ENCODE measurements at regions not wholly inside any gene's neighbourhood (a gene's known extent, or its start where the extent isn't known, plus 50 kb on each side); places are given as distances from the start of the nearest gene placed in this dataset.

GRCh38 chr2:38223256-38223655 lies 147.3 kb upstream of the CYP1B1 start:
- Histone ChIP-seq H3K9me3 (peaks cover 8% of the 10 kb centered on the region), H3K9ac (no peak overlapping the region), H3K36me3 (no peaks in the 10 kb centered on the region), H3K27ac (no peak overlapping the region), H3K4me1 (peaks cover 10% of the 10 kb centered on the region), H3K4me3 (no peak overlapping the region), H3K4me2 (no peak overlapping the region), H4K20me1 (no peaks in the 10 kb centered on the region), H3K27me3 (no peaks in the 10 kb centered on the region)
- TF ChIP-seq Cebpa-rat (IDR thresholded peaks at IDR 0.05) = no peak

DNA sequence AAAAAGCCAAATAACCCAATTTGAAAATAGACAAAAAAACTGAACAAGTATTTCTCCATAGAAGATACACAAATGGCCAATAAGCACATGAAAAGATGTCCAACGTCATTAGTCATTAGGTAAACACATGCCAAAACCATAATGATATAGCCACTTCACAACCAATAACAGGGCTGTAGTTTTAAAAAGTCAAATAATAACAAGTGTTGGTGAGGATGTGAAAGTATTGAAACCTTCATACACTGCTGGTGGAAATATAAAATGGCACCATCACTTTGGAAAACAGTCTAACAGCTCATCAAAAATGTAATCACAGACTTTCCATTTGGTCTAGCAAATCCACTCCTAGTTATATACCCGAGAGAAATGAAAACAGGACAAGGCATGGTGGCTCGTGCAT lies 144.2 kb upstream of the CYP1B1 start:
- Histone ChIP-seq H3K36me3 (no peaks in the 10 kb centered on the region), H3K27ac (no peak overlapping the region), H3K4me1 (peaks cover 13% of the 10 kb centered on the region), H3K27me3 (no peaks in the 10 kb centered on the region), H3K4me3 (no peak overlapping the region), H3K9ac (no peak overlapping the region), H4K20me1 (no peaks in the 10 kb centered on the region), H3K4me2 (no peak overlapping the region), H3K9me3 (peaks cover 8% of the 10 kb centered on the region)
- TF ChIP-seq Cebpa-rat (IDR thresholded peaks at IDR 0.05) = no peak

DNA sequence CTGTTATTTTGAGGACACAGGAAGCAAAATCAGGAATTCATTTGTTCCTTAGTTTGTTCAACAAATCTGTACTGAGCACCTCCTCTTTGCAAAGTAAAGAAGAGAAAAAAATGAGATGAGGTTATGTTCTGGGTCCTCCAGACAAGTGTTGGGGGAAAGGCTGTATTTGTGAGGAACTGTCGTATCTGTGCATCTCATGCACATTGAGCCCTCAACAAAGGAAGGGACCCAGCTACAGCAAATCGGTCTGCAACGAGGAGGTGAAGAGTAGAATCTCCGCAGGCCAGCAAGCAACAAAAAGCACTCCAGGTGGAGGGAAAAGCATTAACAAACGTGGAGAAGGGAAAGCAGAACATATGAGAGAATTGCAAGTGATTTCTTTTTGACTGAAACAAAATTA lies 143.0 kb upstream of the CYP1B1 start:
- Histone ChIP-seq H3K27ac (no peak overlapping the region), H3K27me3 (no peaks in the 10 kb centered on the region), H3K9ac (no peak overlapping the region; the same call in 1 of the 2 replicates), H4K20me1 (no peaks in the 10 kb centered on the region), H3K4me3 (no peak overlapping the region), H3K4me2 (peak overlapping the region; percentile 39), H3K4me1 (peaks cover 17% of the 10 kb centered on the region), H3K36me3 (no peaks in the 10 kb centered on the region), H3K9me3 (peaks cover 8% of the 10 kb centered on the region)
- TF ChIP-seq Cebpa-rat (IDR thresholded peaks at IDR 0.05) = no peak

- Histone ChIP-seq H3K9me3 (peaks cover 8% of the 10 kb centered on the region), H3K9ac (peak overlapping the region; percentile 15; the same call in 1 of the 2 replicates), H3K27me3 (no peaks in the 10 kb centered on the region), H4K20me1 (no peaks in the 10 kb centered on the region), H3K36me3 (no peaks in the 10 kb centered on the region), H3K27ac (no peak overlapping the region), H3K4me2 (peak overlapping the region; percentile 39), H3K4me1 (peaks cover 21% of the 10 kb centered on the region), H3K4me3 (no peak overlapping the region)
- TF ChIP-seq Cebpa-rat (IDR thresholded peaks at IDR 0.05) = no peak
These were observed 142.6 kb upstream of the CYP1B1 start for GRCh38 chr2:38218591-38218991.

DNA sequence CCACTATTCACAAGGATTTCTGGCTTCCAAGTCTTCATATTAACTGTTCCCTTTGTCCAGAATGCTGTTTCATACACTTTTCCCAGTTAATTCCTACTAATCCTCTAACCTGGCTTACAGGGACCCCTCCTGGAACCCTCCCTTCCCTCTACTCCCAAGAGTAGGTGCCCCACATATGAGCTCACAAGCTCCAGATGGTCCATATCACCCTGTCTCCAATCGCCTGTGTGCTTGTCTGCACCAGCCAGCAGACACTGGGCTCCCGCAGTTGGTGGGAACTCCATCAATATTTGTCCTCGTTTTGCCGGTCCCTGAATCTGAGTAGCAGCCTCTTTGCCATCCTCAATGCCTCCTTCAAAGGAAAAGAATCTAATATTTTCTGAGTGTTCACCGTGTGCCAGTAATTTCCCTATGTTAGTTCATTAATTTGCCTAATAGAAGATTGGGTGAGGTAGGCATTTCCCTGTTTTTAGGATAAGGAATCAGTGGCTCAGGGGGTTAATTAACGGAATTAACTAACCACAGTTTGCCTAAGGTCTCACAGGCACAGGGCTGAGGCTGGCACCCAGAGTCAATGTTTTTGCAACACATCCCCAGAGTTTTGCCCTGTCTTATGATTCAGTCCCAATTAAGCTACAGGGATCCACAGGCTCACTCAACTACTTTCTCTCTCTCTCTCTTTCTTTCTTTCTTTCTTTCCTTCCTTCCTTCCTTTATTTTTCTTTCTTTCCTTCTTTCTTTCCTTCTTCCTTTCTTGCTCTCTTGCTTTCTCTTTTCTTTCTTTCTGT lies 141.6 kb upstream of the CYP1B1 start:
- Histone ChIP-seq H3K36me3 (no peaks in the 10 kb centered on the region), H3K4me3 (no peak overlapping the region), H3K4me2 (peak overlapping the region; percentile 39; the same call in 1 of the 2 replicates), H3K27me3 (no peaks in the 10 kb centered on the region), H4K20me1 (no peaks in the 10 kb centered on the region), H3K27ac (no peak overlapping the region), H3K9ac (no peak overlapping the region), H3K4me1 (peaks cover 23% of the 10 kb centered on the region), H3K9me3 (peaks cover 8% of the 10 kb centered on the region)
- no peak for TF ChIP-seq Cebpa-rat (IDR thresholded peaks at IDR 0.05)

- Histone ChIP-seq H3K4me2 (no peak overlapping the region), H3K4me1 (peaks cover 23% of the 10 kb centered on the region), H3K9me3 (peaks cover 8% of the 10 kb centered on the region), H3K4me3 (no peak overlapping the region), H3K9ac (no peak overlapping the region), H4K20me1 (no peaks in the 10 kb centered on the region), H3K27ac (no peak overlapping the region), H3K36me3 (no peaks in the 10 kb centered on the region), H3K27me3 (no peaks in the 10 kb centered on the region)
- TF ChIP-seq Cebpa-rat (IDR thresholded peaks at IDR 0.05) = no peak
These were observed 140.9 kb upstream of the CYP1B1 start for GRCh38 chr2:38216886-38217285.

DNA sequence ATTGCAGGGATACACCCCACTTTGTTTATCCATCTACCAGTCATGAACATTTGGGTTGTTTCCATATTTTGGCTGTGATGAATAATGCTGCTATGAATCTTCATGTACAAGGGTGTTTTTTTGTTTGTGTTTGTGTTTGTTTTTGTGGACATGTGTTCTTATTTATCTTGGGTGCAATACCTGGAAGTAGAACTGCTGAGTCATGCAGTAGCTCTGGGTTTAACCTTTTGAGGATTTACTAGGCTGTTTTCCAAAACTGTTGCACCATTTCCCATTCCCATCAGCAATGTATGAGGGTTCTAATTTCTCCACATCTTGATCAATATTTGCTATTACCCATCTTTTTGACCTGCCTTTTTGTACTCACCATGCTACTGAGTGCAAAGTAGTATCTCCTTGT lies 140.0 kb upstream of the CYP1B1 start:
- peaks cover 23% of the 10 kb centered on the region for H3K4me1 ChIP-seq
- H3K4me2 ChIP-seq = no peak overlapping the region
- H3K9ac ChIP-seq = no peak overlapping the region
- peaks cover 8% of the 10 kb centered on the region for H3K9me3 ChIP-seq
- H3K27me3 ChIP-seq = no peaks in the 10 kb centered on the region
- TF ChIP-seq Cebpa-rat (IDR thresholded peaks at IDR 0.05) = no peak
- H3K27ac ChIP-seq = no peak overlapping the region
- no peaks in the 10 kb centered on the region for H3K36me3 ChIP-seq
- no peak overlapping the region for H3K4me3 ChIP-seq
- no peaks in the 10 kb centered on the region for H4K20me1 ChIP-seq

DNA sequence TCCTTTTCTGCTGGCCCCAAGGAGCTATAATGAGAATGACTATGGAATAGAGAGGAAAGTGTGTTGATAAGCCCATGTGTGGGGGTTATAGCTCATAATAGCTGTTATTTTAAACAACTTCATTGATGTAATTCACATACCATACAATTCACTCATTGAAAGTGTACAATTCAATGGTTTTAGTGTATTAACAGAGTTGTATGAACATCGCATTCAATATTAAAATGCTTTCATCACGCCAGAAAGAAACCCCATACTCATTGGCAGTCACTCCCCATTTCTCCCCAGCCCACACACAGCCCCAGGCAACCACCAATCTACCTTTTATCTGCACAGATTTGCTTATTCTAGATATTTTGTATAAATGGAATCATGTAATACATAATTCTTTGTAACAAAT lies 139.6 kb upstream of the CYP1B1 start:
- Histone ChIP-seq H3K36me3 (no peaks in the 10 kb centered on the region), H3K4me3 (no peak overlapping the region), H3K27ac (no peak overlapping the region), H4K20me1 (no peaks in the 10 kb centered on the region), H3K9me3 (peaks cover 6% of the 10 kb centered on the region), H3K27me3 (no peaks in the 10 kb centered on the region), H3K4me1 (peaks cover 23% of the 10 kb centered on the region), H3K4me2 (no peak overlapping the region), H3K9ac (no peak overlapping the region)
- no peak for TF ChIP-seq Cebpa-rat (IDR thresholded peaks at IDR 0.05)

GRCh38 chr2:38214209-38214717 lies 138.3 kb upstream of the CYP1B1 start:
- Histone ChIP-seq H3K4me2 (peak overlapping the region; percentile 28; the same call in 1 of the 2 replicates), H3K9ac (no peak overlapping the region), H3K36me3 (no peaks in the 10 kb centered on the region), H3K27me3 (no peaks in the 10 kb centered on the region), H3K9me3 (no peaks in the 10 kb centered on the region), H4K20me1 (no peaks in the 10 kb centered on the region), H3K27ac (no peak overlapping the region), H3K4me3 (no peak overlapping the region), H3K4me1 (peaks cover 23% of the 10 kb centered on the region)
- no peak for TF ChIP-seq Cebpa-rat (IDR thresholded peaks at IDR 0.05)

- H3K27ac ChIP-seq = no peak overlapping the region
- H3K4me2 ChIP-seq = peak overlapping the region; percentile 28; the same call in 1 of the 2 replicates
- no peak overlapping the region for H3K9ac ChIP-seq
- H4K20me1 ChIP-seq = no peaks in the 10 kb centered on the region
- H3K27me3 ChIP-seq = no peaks in the 10 kb centered on the region
- TF ChIP-seq Cebpa-rat (IDR thresholded peaks at IDR 0.05) = no peak
- peaks cover 18% of the 10 kb centered on the region for H3K4me1 ChIP-seq
- no peaks in the 10 kb centered on the region for H3K9me3 ChIP-seq
- H3K36me3 ChIP-seq = no peaks in the 10 kb centered on the region
- no peak overlapping the region for H3K4me3 ChIP-seq
These were observed 137.7 kb upstream of the CYP1B1 start for GRCh38 chr2:38213619-38214167.

All from BLaER1 (cell line).